B cell (primary cell): ENCODE measurements at regions not wholly inside any gene's neighbourhood (a gene's known extent, or its start where the extent isn't known, plus 50 kb on each side); places are given as distances from the start of the nearest gene placed in this dataset.

Experiments used
- ATAC-seq: fragments of 200-7000 bp; cut with Tn5 transposase; one replicate; pipeline ENCODE4 v1.10.0; 2021; ENCODE audit warnings: low read depth, mild to moderate bottlenecking, moderate number of reproducible peaks, moderate library complexity
- CTCF ChIA-PET: fragments of 350-600 bp; sonication (Branson Sonifier 250); formaldehyde crosslinking; loops from one replicate; lab custom pipeline; 2021; ENCODE audit warnings: antibody characterized with exemption, inconsistent platforms; lab: Charles Lee
- POLR2A ChIA-PET: fragments of 350-600 bp; sonication (Branson Sonifier 250); formaldehyde crosslinking; loops from one replicate; lab custom pipeline; 2021; ENCODE audit warnings: antibody characterized with exemption; lab: Charles Lee
- DNase-seq: peaks from one replicate; pipeline ENCODE4 v3.0.0; 2013
- H2AFZ ChIP-seq: 2 replicates; pipeline ENCODE4 v1.6.1; 2012; ENCODE audit warnings: mild to moderate bottlenecking, low read depth, low read length; ENCODE audit not compliant: insufficient read depth, poor library complexity, severe bottlenecking
- H3K27ac ChIP-seq, 2 donors: 1 replicate in 1 of 2; 2 replicates in 1 of 2; pipeline ENCODE4 v1.5.1; 2012 to 2013; ENCODE audit warnings: low read length in 2 of 2, mild to moderate bottlenecking in 2 of 2, moderate library complexity in 1 of 2
- H3K27me3 ChIP-seq, 4 experiments: fragments of 200-600 bp in 1 of 4; sonication (generic) in 1 of 4; replicated peaks in 1 of 4; 1 replicate in 2 of 4; 2 replicates in 2 of 4; pipeline versions ENCODE4 v1.6.1 to v1.7.0; 2013 to 2016; ENCODE audit warnings: low read length in 3 of 4, mild to moderate bottlenecking in 2 of 4, mixed read lengths in 1 of 4, moderate library complexity in 1 of 4; ENCODE audit not compliant: insufficient read depth in 4 of 4, control insufficient read depth in 3 of 4; ENCODE audit errors: control extremely low read depth in 1 of 4
- H3K36me3 ChIP-seq, 2 experiments: replicated peaks in 1 of 2; 1 replicate in 1 of 2; 2 replicates in 1 of 2; pipeline versions ENCODE4 v1.6.1 to v1.7.1; 2013; ENCODE audit warnings: low read length in 1 of 2; ENCODE audit not compliant: insufficient read depth in 2 of 2, control insufficient read depth in 1 of 2; ENCODE audit errors: control extremely low read depth in 1 of 2, extremely low read depth in 1 of 2
- H3K4me1 ChIP-seq, 2 donors: fragments of 200-600 bp in 1 of 2; sonication (generic) in 1 of 2; 1 replicate in 1 of 2; 2 replicates in 1 of 2; pipeline versions ENCODE4 v1.5.1 to v1.6.1; 2013 to 2017; ENCODE audit warnings: low read length in 2 of 2; ENCODE audit not compliant: control insufficient read depth in 2 of 2, insufficient read depth in 2 of 2
- H3K4me2 ChIP-seq: replicated peaks from 2 replicates; pipeline ENCODE3; 2012; ENCODE audit warnings: mild to moderate bottlenecking, low read depth, low read length; ENCODE audit not compliant: poor library complexity, severe bottlenecking
- H3K4me3 ChIP-seq, 5 experiments: fragments of 200-600 bp in 1 of 5; sonication (generic) in 1 of 5; 1 replicate in 3 of 5; 2 replicates in 2 of 5; pipeline versions ENCODE4 v1.5.1 to v1.7.0; 2011 to 2016; ENCODE audit warnings: low read length in 4 of 5, mild to moderate bottlenecking in 4 of 5, low read depth in 2 of 5, control low read depth in 1 of 5, moderate library complexity in 1 of 5; ENCODE audit not compliant: insufficient read depth in 1 of 5; ENCODE audit errors: control extremely low read depth in 1 of 5, extremely low read depth in 1 of 5
- H3K79me2 ChIP-seq: fragments of 200-600 bp; sonication (generic); one replicate; pipeline ENCODE4 v1.6.0; 2016; ENCODE audit warnings: low read length; ENCODE audit not compliant: control insufficient read depth, insufficient read depth
- H3K9ac ChIP-seq: fragments of 200-600 bp; sonication (generic); 2 replicates; pipeline ENCODE4 v1.6.1; 2017; ENCODE audit warnings: mild to moderate bottlenecking, low read length, moderate library complexity
- H3K9me3 ChIP-seq, 3 donors: one replicate each; pipeline versions ENCODE4 v1.6.1 to v1.7.1; 2013; ENCODE audit warnings: low read length in 2 of 3; ENCODE audit not compliant: control insufficient read depth in 2 of 3, insufficient read depth in 1 of 3; ENCODE audit errors: control extremely low read depth in 1 of 3
- H4K20me1 ChIP-seq: 2 replicates; pipeline ENCODE4 v1.6.0; 2012; ENCODE audit warnings: mild to moderate bottlenecking, low read length; ENCODE audit not compliant: insufficient read depth, control insufficient read depth, poor library complexity, severe bottlenecking
- H3K27ac Mint-ChIP-seq: one replicate; pipeline ENCODE4 v1.8.0; 2021; ENCODE audit warnings: mixed read lengths
- H3K27me3 Mint-ChIP-seq: one replicate; pipeline ENCODE4 v1.8.0; 2021; ENCODE audit warnings: mixed read lengths
- H3K4me1 Mint-ChIP-seq: one replicate; pipeline ENCODE4 v1.8.0; 2021; ENCODE audit warnings: mixed read lengths
- H3K4me3 Mint-ChIP-seq: one replicate; pipeline ENCODE4 v1.8.0; 2021; ENCODE audit warnings: mixed read lengths
- H3K9me3 Mint-ChIP-seq: one replicate; pipeline ENCODE4 v1.8.0; 2022; ENCODE audit warnings: mixed read lengths; ENCODE audit not compliant: insufficient read depth
- EZH2 ChIP-seq: IDR thresholded peaks from 2 replicates; pipeline ENCODE4 v1.6.1; 2012; ENCODE audit warnings: borderline replicate concordance, low read depth, mild to moderate bottlenecking, moderate library complexity, low read length; ENCODE audit not compliant: insufficient read depth, poor library complexity, severe bottlenecking
- WGBS: methylation state at CpG from one replicate; pipeline ENCODE4 v1.1.5; 2013; ENCODE audit warnings: missing lambda C conversion rate; ENCODE audit not compliant: insufficient coverage; 5-methylcytosine and 5-hydroxymethylcytosine counted together
- intact Hi-C: fragments of 100-400 bp; cut with micrococcal nuclease; formaldehyde crosslinking; loops from one replicate; pipeline ENCODE4 v1.10.0; 2022
- TF ChIP-seq, protein P1 (sequence below): fragments of 200-600 bp; IDR thresholded peaks from one replicate; pipeline ENCODE4 v1.8.0; 2022; ENCODE audit warnings: antibody characterized with exemption, mild to moderate bottlenecking

DNA sequence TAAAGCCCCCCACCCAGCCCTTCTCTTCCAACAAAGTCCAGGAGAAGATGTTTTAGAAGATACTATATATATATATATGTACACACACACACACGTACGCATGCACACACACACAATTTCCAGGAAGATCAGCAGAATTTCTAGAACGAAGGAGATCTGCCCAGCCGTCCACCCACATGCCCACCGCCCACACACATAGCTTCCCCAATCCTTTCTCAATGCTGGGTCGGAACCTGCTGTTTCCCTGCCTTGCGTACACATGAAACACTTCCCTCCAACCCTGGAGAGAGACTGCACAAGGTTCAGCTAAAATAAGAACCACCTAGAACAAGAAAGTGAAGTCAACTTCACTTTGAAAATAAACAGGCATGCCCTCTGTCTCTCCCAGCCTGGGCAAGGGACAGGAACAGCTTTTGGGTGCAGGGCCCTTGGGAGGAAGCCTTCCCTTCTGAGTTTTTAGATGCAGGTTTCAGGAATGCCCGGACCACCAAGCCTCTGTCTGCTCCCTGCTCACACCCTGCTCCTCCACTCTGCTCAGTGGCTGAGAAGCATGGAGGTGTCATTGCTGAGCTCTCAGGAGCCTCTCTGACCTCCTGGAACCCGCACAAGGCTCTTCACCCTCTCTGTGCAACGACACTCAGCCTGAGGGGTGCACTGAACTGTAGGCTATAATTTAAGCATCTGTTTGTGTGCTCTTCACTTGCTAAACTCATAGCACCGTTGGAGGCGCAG, 149.4 kb downstream of the C5orf15 start:
- Histone ChIP-seq H3K79me2 (no peaks in the 10 kb centered on the region), H3K9ac (no peak overlapping the region), H3K9me3 (no peaks in the 10 kb centered on the region), H3K27me3 (peaks cover 0 to 3% (median 1%) of the 10 kb centered on the region in 4 experiments), H2AFZ (no peak overlapping the region), H3K4me2 (no peak overlapping the region), H3K4me3 (no peak overlapping the region), H3K4me1 (peaks cover 8 to 13% of the 10 kb centered on the region in 2 donors), H4K20me1 (no peaks in the 10 kb centered on the region), H3K27ac (no peak overlapping the region), H3K36me3 (no peaks in the 10 kb centered on the region)
- H3K4me1 Mint-ChIP-seq = peaks cover 11% of the 10 kb centered on the region
- POLR2A ChIA-PET = interaction anchor here (1.2 kb wide), 1 partner anchor 21 kb away, joined by 3 read pairs; no protein-coding TSS in a partner anchor
- TF ChIP-seq, protein P1, sequence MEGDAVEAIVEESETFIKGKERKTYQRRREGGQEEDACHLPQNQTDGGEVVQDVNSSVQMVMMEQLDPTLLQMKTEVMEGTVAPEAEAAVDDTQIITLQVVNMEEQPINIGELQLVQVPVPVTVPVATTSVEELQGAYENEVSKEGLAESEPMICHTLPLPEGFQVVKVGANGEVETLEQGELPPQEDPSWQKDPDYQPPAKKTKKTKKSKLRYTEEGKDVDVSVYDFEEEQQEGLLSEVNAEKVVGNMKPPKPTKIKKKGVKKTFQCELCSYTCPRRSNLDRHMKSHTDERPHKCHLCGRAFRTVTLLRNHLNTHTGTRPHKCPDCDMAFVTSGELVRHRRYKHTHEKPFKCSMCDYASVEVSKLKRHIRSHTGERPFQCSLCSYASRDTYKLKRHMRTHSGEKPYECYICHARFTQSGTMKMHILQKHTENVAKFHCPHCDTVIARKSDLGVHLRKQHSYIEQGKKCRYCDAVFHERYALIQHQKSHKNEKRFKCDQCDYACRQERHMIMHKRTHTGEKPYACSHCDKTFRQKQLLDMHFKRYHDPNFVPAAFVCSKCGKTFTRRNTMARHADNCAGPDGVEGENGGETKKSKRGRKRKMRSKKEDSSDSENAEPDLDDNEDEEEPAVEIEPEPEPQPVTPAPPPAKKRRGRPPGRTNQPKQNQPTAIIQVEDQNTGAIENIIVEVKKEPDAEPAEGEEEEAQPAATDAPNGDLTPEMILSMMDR = no peak
- TF ChIP-seq EZH2 = no peak
- intact Hi-C loops = no loop called here
- WGBS = 90% methylated on average over 8 of the region's 12 CpGs
- DNase-seq (no peak), ATAC-seq (no peak)
- no peaks in the 10 kb centered on the region for H3K9me3 Mint-ChIP-seq
- H3K27ac Mint-ChIP-seq = no peak overlapping the region
- CTCF ChIA-PET = no interaction called here
- peaks cover 27% of the 10 kb centered on the region for H3K27me3 Mint-ChIP-seq
- H3K4me3 Mint-ChIP-seq = no peak overlapping the region

DNA sequence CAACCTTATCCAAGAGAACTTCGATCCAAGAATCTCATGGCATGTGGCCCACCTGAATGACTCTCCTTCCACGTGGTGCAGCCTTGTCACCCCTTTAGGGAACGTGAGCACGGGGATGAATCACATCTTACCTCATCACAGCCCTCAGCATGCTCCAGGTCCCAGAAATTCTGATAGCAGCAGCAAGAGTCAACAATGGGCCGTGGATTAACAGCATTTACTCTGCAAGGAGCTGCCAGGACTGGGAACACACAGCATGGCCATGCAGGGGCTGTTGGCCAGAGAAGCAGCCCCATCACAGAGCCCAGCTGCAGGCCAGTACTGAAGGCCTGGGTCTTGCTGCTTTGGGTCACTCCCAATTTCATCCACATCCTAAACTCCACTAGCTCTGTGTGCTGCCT, 150.4 kb downstream of the C5orf15 start:
- Histone ChIP-seq H3K9ac (no peak overlapping the region), H2AFZ (no peak overlapping the region), H3K36me3 (no peaks in the 10 kb centered on the region), H3K9me3 (no peaks in the 10 kb centered on the region), H4K20me1 (no peaks in the 10 kb centered on the region), H3K27ac (no peak overlapping the region), H3K4me1 (peaks cover 0 to 7% of the 10 kb centered on the region in 2 donors), H3K4me2 (no peak overlapping the region), H3K79me2 (no peaks in the 10 kb centered on the region), H3K4me3 (no peak overlapping the region), H3K27me3 (peaks cover 0 to 3% (median 1%) of the 10 kb centered on the region in 4 experiments)
- H3K27ac Mint-ChIP-seq = no peak overlapping the region
- peaks cover 8% of the 10 kb centered on the region for H3K4me1 Mint-ChIP-seq
- no peak overlapping the region for H3K4me3 Mint-ChIP-seq
- no peak for TF ChIP-seq EZH2
- TF ChIP-seq, protein P1 = no peak
- intact Hi-C loops = no loop called here
- peaks cover 30% of the 10 kb centered on the region for H3K27me3 Mint-ChIP-seq
- POLR2A ChIA-PET = no interaction called here
- no peaks in the 10 kb centered on the region for H3K9me3 Mint-ChIP-seq
- ATAC-seq = no peak
- 70% methylated on average over 5 of the region's 5 CpGs for WGBS
- CTCF ChIA-PET = no interaction called here
- DNase-seq = no peak
